Mesenchymal stem cell (in vitro differentiated cells and primary cell): ENCODE measurements at regions not wholly inside any gene's neighbourhood (a gene's known extent, or its start where the extent isn't known, plus 50 kb on each side); places are given as distances from the start of the nearest gene placed in this dataset.

Source experiments
- DNase-seq: peaks from one replicate; pipeline ENCODE4 v3.0.0-alpha.2; 2013
- H2AFZ ChIP-seq: one replicate; pipeline ENCODE4 v1.6.1; 2013; ENCODE audit warnings: low read depth, mild to moderate bottlenecking, control low read depth, inconsistent platforms, low read length, moderate library complexity
- H2AK5ac ChIP-seq: 2 replicates; pipeline ENCODE4 v1.6.1; 2013; ENCODE audit warnings: low read length, moderate library complexity, mild to moderate bottlenecking, inconsistent platforms; ENCODE audit not compliant: severe bottlenecking
- H2BK120ac ChIP-seq: one replicate; pipeline ENCODE4 v1.6.1; 2013; ENCODE audit warnings: low read depth, mild to moderate bottlenecking, inconsistent platforms, low read length, moderate library complexity
- H2BK12ac ChIP-seq, 2 experiments: one replicate each; pipeline ENCODE4 v1.6.1; 2013; ENCODE audit warnings: inconsistent platforms in 2 of 2, low read length in 2 of 2, mild to moderate bottlenecking in 2 of 2, moderate library complexity in 2 of 2, control low read depth in 1 of 2
- H2BK15ac ChIP-seq: one replicate; pipeline ENCODE4 v1.6.1; 2013; ENCODE audit warnings: mild to moderate bottlenecking, low read depth, inconsistent platforms; ENCODE audit not compliant: poor library complexity, severe bottlenecking
- H2BK5ac ChIP-seq: 2 replicates; pipeline ENCODE4 v1.6.1; 2013; ENCODE audit warnings: low read depth, mild to moderate bottlenecking, low read length, control low read depth, inconsistent platforms; ENCODE audit not compliant: poor library complexity, severe bottlenecking
- H3K14ac ChIP-seq, 2 experiments: one replicate each; pipeline ENCODE4 v1.6.1; 2013; ENCODE audit warnings: inconsistent platforms in 2 of 2, low read length in 2 of 2, control low read depth in 1 of 2, mild to moderate bottlenecking in 1 of 2, moderate library complexity in 1 of 2
- H3K18ac ChIP-seq, 2 experiments: one replicate each; pipeline ENCODE4 v1.6.1; 2013; ENCODE audit warnings: inconsistent platforms in 2 of 2, low read length in 2 of 2, control low read depth in 1 of 2, low read depth in 1 of 2, mild to moderate bottlenecking in 1 of 2
- H3K23ac ChIP-seq, 2 experiments: one replicate each; pipeline ENCODE4 v1.6.1; 2013; ENCODE audit warnings: inconsistent platforms in 2 of 2, low read length in 2 of 2, mild to moderate bottlenecking in 2 of 2, moderate library complexity in 2 of 2, control low read depth in 1 of 2
- H3K27ac ChIP-seq: 2 replicates; pipeline ENCODE4 v1.5.1; 2013; ENCODE audit warnings: mild to moderate bottlenecking, moderate library complexity, low read length, control low read depth, inconsistent platforms; ENCODE audit not compliant: poor library complexity, severe bottlenecking
- H3K27me3 ChIP-seq, 2 experiments: 2 replicates each; pipeline versions ENCODE4 v1.6.1 to v1.7.0; 2013; ENCODE audit warnings: low read length in 2 of 2, mild to moderate bottlenecking in 2 of 2, moderate library complexity in 2 of 2, control low read depth in 1 of 2, inconsistent platforms in 1 of 2; ENCODE audit not compliant: control insufficient read depth in 1 of 2, insufficient read depth in 1 of 2
- H3K36me3 ChIP-seq, 2 experiments: 2 replicates each; pipeline versions ENCODE4 v1.6.1 to v1.7.0; 2013; ENCODE audit warnings: low read length in 2 of 2, control low read depth in 1 of 2, inconsistent platforms in 1 of 2, low read depth in 1 of 2, mild to moderate bottlenecking in 1 of 2; ENCODE audit not compliant: insufficient read depth in 2 of 2, control insufficient read depth in 1 of 2
- H3K4ac ChIP-seq, 2 experiments: one replicate each; pipeline ENCODE4 v1.6.1; 2013; ENCODE audit warnings: inconsistent platforms in 2 of 2, low read length in 2 of 2, mild to moderate bottlenecking in 2 of 2, moderate library complexity in 2 of 2, control low read depth in 1 of 2, low read depth in 1 of 2
- H3K4me1 ChIP-seq: 2 replicates; pipeline ENCODE4 v1.6.1; 2013; ENCODE audit warnings: low read depth, low read length, control low read depth; ENCODE audit not compliant: control insufficient read depth, insufficient read depth
- H3K4me2 ChIP-seq: 2 replicates; pipeline ENCODE4 v1.6.1; 2013; ENCODE audit warnings: low read length, mild to moderate bottlenecking, inconsistent platforms; ENCODE audit not compliant: poor library complexity, severe bottlenecking
- H3K4me3 ChIP-seq, 2 experiments: 2 replicates each; pipeline versions ENCODE4 v1.5.1 to v1.7.0; 2013; ENCODE audit warnings: low read length in 2 of 2, mild to moderate bottlenecking in 2 of 2, control low read depth in 1 of 2, low read depth in 1 of 2; ENCODE audit not compliant: insufficient read depth in 1 of 2
- H3K79me1 ChIP-seq: replicated peaks from 2 replicates; pipeline ENCODE4 v1.6.1; 2013; ENCODE audit warnings: mild to moderate bottlenecking, control low read depth, low read length, inconsistent platforms; ENCODE audit not compliant: poor library complexity, severe bottlenecking
- H3K9ac ChIP-seq: 2 replicates; pipeline ENCODE4 v1.7.0; 2013; ENCODE audit warnings: mild to moderate bottlenecking, low read length, moderate library complexity
- H3K9me3 ChIP-seq: 2 replicates; pipeline ENCODE4 v1.7.0; 2013; ENCODE audit warnings: mild to moderate bottlenecking, low read length; ENCODE audit not compliant: control insufficient read depth
- H4K8ac ChIP-seq: one replicate; pipeline ENCODE4 v1.6.1; 2013; ENCODE audit warnings: inconsistent platforms, mild to moderate bottlenecking, low read length, moderate library complexity
- H4K91ac ChIP-seq: one replicate; pipeline ENCODE4 v1.6.1; 2013; ENCODE audit warnings: mild to moderate bottlenecking, low read length, inconsistent platforms
- WGBS: methylation state at CpG from one replicate; pipeline ENCODE4 v1.1.7; 2013; ENCODE audit warnings: mixed read lengths; 5-methylcytosine and 5-hydroxymethylcytosine counted together

- Histone ChIP-seq H2AK5ac (no peak overlapping the region), H4K8ac (no peak overlapping the region), H3K27me3 (no peaks in the 10 kb centered on the region), H3K9me3 (peaks cover 5% of the 10 kb centered on the region), H2BK15ac (no peak overlapping the region), H3K4me1 (no peaks in the 10 kb centered on the region), H3K9ac (no peak overlapping the region), H4K91ac (no peak overlapping the region), H3K4me3 (no peak overlapping the region), H3K4ac (no peak overlapping the region), H2AFZ (no peak overlapping the region), H3K4me2 (no peak overlapping the region), H3K18ac (no peak overlapping the region), H2BK120ac (no peak overlapping the region), H3K23ac (no peak overlapping the region), H3K14ac (no peak overlapping the region), H3K36me3 (no peaks in the 10 kb centered on the region), H2BK5ac (no peak overlapping the region), H2BK12ac (no peak overlapping the region), H3K27ac (no peak overlapping the region), H3K79me1 (no peaks in the 10 kb centered on the region)
- DNase-seq = no peak
- 20% methylated on average over 1 of the region's 1 CpG for WGBS
Measured at GRCh38 chr1:172964864-172965263, 85.9 kb downstream of the TNFSF18 start.

- H3K4me1 ChIP-seq = peaks cover 5% of the 10 kb centered on the region
- no peak overlapping the region for H2AFZ ChIP-seq
- peak overlapping the region in 1 of 2 experiments; percentile 15 for H3K4ac ChIP-seq
- no peaks in the 10 kb centered on the region for H3K79me1 ChIP-seq
- peak overlapping the region; percentile 39 for H3K27ac ChIP-seq
- H3K9ac ChIP-seq = no peak overlapping the region
- H3K27me3 ChIP-seq = no peaks in the 10 kb centered on the region
- H3K18ac ChIP-seq = peak overlapping the region in 1 of 2 experiments; percentile 44
- H3K14ac ChIP-seq = no peak overlapping the region
- peaks cover 5% of the 10 kb centered on the region for H3K9me3 ChIP-seq
- H2AK5ac ChIP-seq = peak overlapping the region; percentile 94
- no peak overlapping the region for H3K4me3 ChIP-seq
- no peak overlapping the region for H2BK5ac ChIP-seq
- H2BK120ac ChIP-seq = no peak overlapping the region
- peak overlapping the region; percentile 77 to 86 for H2BK12ac ChIP-seq
- no peak for DNase-seq
- H3K23ac ChIP-seq = no peak overlapping the region
- H2BK15ac ChIP-seq = peak overlapping the region; percentile 86
- H3K36me3 ChIP-seq = no peaks in the 10 kb centered on the region
- H3K4me2 ChIP-seq = no peak overlapping the region
- H4K8ac ChIP-seq = no peak overlapping the region
- no peak overlapping the region for H4K91ac ChIP-seq
Measured at GRCh38 chr1:172966844-172967540, 83.7 kb downstream of the TNFSF18 start.

GRCh38 chr1:172967936-172968335 is 82.8 kb downstream of the TNFSF18 start:
- Histone ChIP-seq H3K23ac (no peak overlapping the region), H2BK120ac (no peak overlapping the region), H4K91ac (no peak overlapping the region), H3K9ac (no peak overlapping the region), H3K4me3 (no peak overlapping the region), H3K9me3 (no peaks in the 10 kb centered on the region), H2BK15ac (no peak overlapping the region), H2BK12ac (no peak overlapping the region), H3K14ac (no peak overlapping the region), H2BK5ac (no peak overlapping the region), H3K4me1 (peaks cover 6% of the 10 kb centered on the region), H3K18ac (no peak overlapping the region), H3K79me1 (no peaks in the 10 kb centered on the region), H2AFZ (no peak overlapping the region), H3K27me3 (no peaks in the 10 kb centered on the region), H3K4ac (no peak overlapping the region), H3K4me2 (no peak overlapping the region), H4K8ac (no peak overlapping the region), H3K36me3 (no peaks in the 10 kb centered on the region), H2AK5ac (no peak overlapping the region), H3K27ac (peak overlapping the region; percentile 49)
- DNase-seq = no peak

GRCh38 chr1:172969611-172970010 is 81.1 kb downstream of the TNFSF18 start:
- no peak overlapping the region for H3K23ac ChIP-seq
- no peak overlapping the region for H3K4me3 ChIP-seq
- no peak overlapping the region for H3K14ac ChIP-seq
- H3K36me3 ChIP-seq = no peaks in the 10 kb centered on the region
- H2BK15ac ChIP-seq = no peak overlapping the region
- no peak overlapping the region for H2AK5ac ChIP-seq
- no peak overlapping the region for H3K9ac ChIP-seq
- no peak overlapping the region for H3K18ac ChIP-seq
- no peak overlapping the region for H2AFZ ChIP-seq
- no peaks in the 10 kb centered on the region for H3K27me3 ChIP-seq
- peaks cover 6% of the 10 kb centered on the region for H3K4me1 ChIP-seq
- H2BK5ac ChIP-seq = no peak overlapping the region
- H2BK12ac ChIP-seq = no peak overlapping the region
- no peak overlapping the region for H4K8ac ChIP-seq
- no peak overlapping the region for H3K4me2 ChIP-seq
- peak; percentile 83 for DNase-seq
- H4K91ac ChIP-seq = no peak overlapping the region
- no peak overlapping the region for H3K4ac ChIP-seq
- no peak overlapping the region for H2BK120ac ChIP-seq
- peak overlapping the region; percentile 26 for H3K27ac ChIP-seq
- H3K9me3 ChIP-seq = no peaks in the 10 kb centered on the region
- H3K79me1 ChIP-seq = no peaks in the 10 kb centered on the region
